HAP-1 (cell line): ENCODE measurements at regions not wholly inside any gene's neighbourhood (a gene's known extent, or its start where the extent isn't known, plus 50 kb on each side); places are given as distances from the start of the nearest gene placed in this dataset.

Source experiments
- DNase-seq, 2 experiments: peaks; one replicate each; pipeline ENCODE4 v3.0.0-alpha.2; 2016 to 2020; ENCODE audit warnings: low spot score in 2 of 2
- H3K27me3 ChIP-seq: fragments of 250-450 bp; sonication (Bioruptor Pico); 2 replicates; pipeline ENCODE4 v1.5.1; 2020; ENCODE audit warnings: low read depth, mild to moderate bottlenecking, moderate library complexity
- H3K36me3 ChIP-seq: fragments of 250-450 bp; sonication (Bioruptor Pico); replicated peaks from 2 replicates; pipeline ENCODE4 v1.5.1; 2020; ENCODE audit warnings: mild to moderate bottlenecking
- H3K4me1 ChIP-seq: fragments of 250-450 bp; sonication (Bioruptor Pico); 2 replicates; pipeline ENCODE4 v1.5.1; 2020; ENCODE audit warnings: mild to moderate bottlenecking
- H3K4me3 ChIP-seq: fragments of 250-450 bp; sonication (Bioruptor Pico); 2 replicates; pipeline ENCODE4 v1.5.1; 2020; ENCODE audit warnings: mild to moderate bottlenecking, moderate library complexity
- H3K9me3 ChIP-seq: fragments of 250-450 bp; sonication (Bioruptor Pico); 2 replicates; pipeline ENCODE4 v1.5.1; 2020; ENCODE audit warnings: mild to moderate bottlenecking, moderate library complexity
- in situ Hi-C: fragments of 300-500 bp; cut with MboI; formaldehyde crosslinking; loops from 3 replicates; pipeline ENCODE4 v1.14.3; 2020; ENCODE audit warnings: low sequenced_read_pairs, inconsistent platforms, mixed read lengths

DNA sequence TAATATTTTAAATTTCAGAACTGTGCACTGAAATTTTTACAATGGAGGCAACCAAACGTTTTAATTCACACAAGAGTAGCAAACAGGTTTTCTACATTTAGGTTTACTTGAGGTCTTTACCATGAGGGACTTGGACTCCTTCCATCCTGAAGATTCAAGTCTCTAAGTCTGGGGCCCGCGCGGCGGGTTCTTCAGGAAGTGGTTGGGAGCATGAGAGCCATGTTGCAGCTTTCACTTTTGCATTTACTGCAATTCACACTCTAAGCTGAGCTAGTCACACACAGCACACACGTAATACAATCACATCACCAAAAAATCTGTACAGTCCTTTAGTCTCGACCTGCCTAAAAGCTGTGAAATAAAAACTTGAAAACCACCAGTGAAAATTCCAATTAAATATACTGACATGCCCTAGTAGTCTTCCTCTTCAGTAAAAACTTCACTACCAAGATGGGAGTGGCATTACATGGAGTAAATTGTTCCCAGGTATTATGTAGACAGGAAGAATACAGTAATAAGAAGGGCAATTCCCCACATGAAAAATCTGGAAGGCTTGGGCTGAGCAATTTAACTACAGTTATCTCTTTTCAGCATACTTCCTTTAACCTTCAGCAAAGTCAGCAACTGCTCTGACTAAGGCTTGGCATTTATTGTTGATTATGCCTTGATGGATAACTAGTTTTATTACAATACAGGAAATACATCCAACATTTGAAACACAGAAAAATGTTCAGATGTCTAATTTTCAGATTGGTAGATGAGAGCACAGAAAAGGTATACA lies 571.1 kb upstream of the DIPK2B start:
- no peaks in the 10 kb centered on the region for H3K9me3 ChIP-seq
- in situ Hi-C loops = no loop called here
- no peak overlapping the region for H3K4me3 ChIP-seq
- DNase-seq = peak in 1 of 2 experiments; percentile 26
- H3K27me3 ChIP-seq = no peaks in the 10 kb centered on the region
- H3K4me1 ChIP-seq = peaks cover 48% of the 10 kb centered on the region
- H3K36me3 ChIP-seq = peaks cover 5% of the 10 kb centered on the region

DNA sequence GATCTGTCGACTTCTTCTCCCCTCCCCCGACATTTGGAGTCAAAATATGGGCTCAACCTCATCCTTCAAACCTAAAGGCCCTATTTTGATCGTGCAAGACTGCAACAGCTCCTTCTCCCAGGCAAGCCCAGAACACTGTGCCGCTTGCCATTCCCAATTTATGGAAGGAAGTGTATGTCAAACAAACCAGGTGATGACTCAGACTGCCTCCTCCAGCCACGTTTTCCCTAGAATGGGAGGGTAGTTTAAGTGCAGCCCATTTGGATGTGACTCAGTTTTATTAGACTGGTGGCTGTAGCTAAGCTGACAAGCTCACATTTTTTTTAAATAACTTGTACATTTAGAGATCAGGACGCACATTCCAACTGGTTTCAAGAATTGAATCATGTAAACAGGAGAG lies 570.4 kb upstream of the DIPK2B start:
- Histone ChIP-seq H3K4me1 (peaks cover 45% of the 10 kb centered on the region), H3K4me3 (no peak overlapping the region), H3K27me3 (no peaks in the 10 kb centered on the region), H3K9me3 (no peaks in the 10 kb centered on the region), H3K36me3 (peaks cover 5% of the 10 kb centered on the region)
- in situ Hi-C loops = no loop called here
- DNase-seq = peak in 1 of 2 experiments; percentile 39

DNA sequence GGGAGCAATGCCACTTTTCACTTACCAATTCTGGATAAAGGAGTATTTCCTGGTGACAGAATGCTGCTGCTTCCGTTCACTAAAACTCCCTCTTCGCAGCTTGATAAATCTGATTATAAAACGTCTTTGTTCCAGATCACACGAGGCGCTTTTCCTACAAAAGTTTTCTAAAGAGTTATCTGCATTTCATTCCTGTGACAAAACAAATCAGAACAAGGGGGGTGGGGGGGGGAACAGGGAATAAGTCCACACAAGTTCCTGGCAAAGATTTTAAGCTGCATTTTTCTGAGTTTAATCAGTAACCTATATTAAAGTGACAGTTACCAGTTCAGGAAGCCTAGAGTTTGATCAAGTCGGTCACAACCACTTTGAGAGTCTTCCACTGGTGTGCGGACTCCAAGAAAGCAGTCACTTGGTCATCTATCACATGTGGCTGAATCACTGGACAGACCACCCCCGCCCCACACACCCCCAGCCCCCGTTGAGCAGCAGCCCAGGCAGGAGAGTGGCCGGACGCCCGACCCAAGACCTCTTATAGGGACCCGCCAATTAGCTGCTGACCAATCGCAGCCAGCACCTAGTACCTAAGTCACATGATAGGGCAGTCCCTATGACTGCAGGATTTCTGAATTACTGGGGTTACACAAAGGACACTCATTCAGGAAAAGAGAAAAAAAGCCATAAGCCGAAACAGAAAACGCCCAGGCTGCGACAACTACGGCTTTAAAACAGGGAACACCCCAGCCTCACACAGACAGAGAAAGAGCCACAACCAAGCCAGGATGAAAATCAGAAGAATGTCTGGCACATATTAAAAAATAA lies 569.3 kb upstream of the DIPK2B start:
- in situ Hi-C loops = no loop called here
- no peaks in the 10 kb centered on the region for H3K9me3 ChIP-seq
- peak overlapping the region; percentile 12 for H3K4me3 ChIP-seq
- peaks cover 5% of the 10 kb centered on the region for H3K36me3 ChIP-seq
- peak; percentile 73 to 84 for DNase-seq
- H3K4me1 ChIP-seq = peaks cover 37% of the 10 kb centered on the region
- no peaks in the 10 kb centered on the region for H3K27me3 ChIP-seq

DNA sequence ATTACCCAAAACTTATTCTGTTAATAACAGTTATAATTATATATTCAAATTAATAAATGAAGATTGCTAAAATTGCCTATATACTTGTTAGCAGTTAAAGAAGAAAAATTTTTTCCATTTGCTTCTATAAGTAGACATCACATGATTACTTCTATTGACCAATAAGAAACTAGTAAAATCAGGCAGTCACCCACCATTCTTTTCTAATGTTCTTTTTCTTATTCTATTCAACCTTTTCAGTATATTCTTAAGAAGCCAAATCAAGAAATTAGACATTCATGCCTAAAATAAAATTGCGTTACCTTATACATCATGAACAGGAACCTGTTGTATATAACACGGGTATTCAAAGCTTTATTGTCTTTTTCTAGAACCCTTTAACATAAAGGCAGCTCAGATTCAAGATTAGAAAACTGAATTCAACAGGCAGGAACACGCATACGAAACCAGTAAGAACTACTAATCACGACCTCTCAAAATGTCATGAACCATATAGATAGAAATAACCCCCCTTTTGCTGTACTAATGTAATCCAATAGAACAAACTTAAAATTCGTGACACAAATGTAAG lies 568.1 kb upstream of the DIPK2B start:
- Histone ChIP-seq H3K27me3 (no peaks in the 10 kb centered on the region), H3K9me3 (no peaks in the 10 kb centered on the region), H3K36me3 (peaks cover 5% of the 10 kb centered on the region), H3K4me1 (peaks cover 37% of the 10 kb centered on the region), H3K4me3 (no peak overlapping the region)
- in situ Hi-C loops = no loop called here
- DNase-seq = no peak

DNA sequence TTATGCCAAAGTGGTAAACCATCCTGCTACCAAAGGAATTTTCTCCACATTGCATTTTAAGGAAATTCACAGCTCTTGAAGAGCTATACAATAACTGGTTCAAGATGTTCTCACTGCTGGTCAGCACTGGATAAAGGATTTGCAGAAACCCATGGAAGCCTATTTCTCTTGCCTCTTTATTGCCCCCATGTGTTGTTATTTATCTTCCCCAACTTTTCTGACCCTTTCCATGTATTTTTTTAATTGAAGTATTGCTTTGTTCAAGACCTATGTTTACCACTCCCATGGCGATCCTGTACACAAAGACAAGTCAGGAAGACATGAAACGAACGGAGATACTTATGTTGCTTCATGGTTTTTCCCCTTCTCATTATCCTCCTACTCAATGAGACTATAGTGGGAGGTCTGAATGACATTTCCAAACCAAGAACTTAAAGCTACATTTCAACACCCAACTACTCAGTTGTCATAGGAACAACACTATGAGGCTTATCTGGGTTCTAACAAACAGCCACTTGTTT lies 566.4 kb upstream of the DIPK2B start:
- peaks cover 5% of the 10 kb centered on the region for H3K36me3 ChIP-seq
- no peak for DNase-seq
- H3K4me3 ChIP-seq = no peak overlapping the region
- no peaks in the 10 kb centered on the region for H3K9me3 ChIP-seq
- in situ Hi-C loops = no loop called here
- H3K27me3 ChIP-seq = no peaks in the 10 kb centered on the region
- peaks cover 31% of the 10 kb centered on the region for H3K4me1 ChIP-seq

DNA sequence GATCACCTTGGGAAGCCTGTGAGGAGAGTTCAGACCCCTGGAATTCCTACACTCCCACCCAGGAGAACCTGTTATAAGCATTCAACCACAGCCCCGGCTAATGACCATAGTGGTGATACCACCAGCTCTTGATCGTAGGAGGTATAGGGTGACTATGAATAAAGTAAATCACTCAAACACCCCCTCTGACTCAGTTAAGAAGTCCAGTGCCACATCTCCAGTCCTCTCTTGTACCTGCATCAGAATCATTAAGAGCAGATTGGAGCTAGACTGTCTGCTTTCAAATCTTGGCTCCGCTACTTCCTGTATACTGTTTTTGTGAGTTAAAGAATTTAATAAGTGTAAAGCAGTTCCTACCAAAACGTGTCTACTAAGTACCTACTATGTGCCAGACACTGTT lies 565.1 kb upstream of the DIPK2B start:
- Histone ChIP-seq H3K4me1 (peaks cover 19% of the 10 kb centered on the region), H3K36me3 (peaks cover 5% of the 10 kb centered on the region), H3K4me3 (no peak overlapping the region), H3K9me3 (no peaks in the 10 kb centered on the region), H3K27me3 (no peaks in the 10 kb centered on the region)
- in situ Hi-C loops = no loop called here
- DNase-seq = no peak

DNA sequence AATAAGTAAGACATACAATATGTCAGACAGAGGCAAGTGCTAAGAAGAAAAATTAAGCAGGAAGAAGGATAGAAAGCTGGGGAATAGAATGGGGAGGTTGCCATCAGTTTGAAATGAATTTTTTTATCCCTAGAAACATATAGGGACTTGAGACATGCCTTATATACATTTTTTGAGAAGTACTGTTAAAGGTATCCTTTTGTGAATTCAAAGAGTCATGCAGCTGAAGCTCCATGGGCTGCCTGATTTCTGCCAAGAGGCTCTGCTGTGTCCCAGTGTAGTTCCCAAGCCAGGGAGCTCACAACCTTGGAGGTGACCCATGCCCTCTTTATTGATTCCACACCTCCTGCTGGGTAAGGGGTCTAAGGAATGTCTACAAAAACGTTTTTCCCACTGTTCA lies 564.6 kb upstream of the DIPK2B start:
- Histone ChIP-seq H3K9me3 (no peaks in the 10 kb centered on the region), H3K4me3 (no peak overlapping the region), H3K36me3 (peaks cover 5% of the 10 kb centered on the region), H3K27me3 (no peaks in the 10 kb centered on the region), H3K4me1 (peaks cover 14% of the 10 kb centered on the region)
- in situ Hi-C loops = no loop called here
- no peak for DNase-seq

DNA sequence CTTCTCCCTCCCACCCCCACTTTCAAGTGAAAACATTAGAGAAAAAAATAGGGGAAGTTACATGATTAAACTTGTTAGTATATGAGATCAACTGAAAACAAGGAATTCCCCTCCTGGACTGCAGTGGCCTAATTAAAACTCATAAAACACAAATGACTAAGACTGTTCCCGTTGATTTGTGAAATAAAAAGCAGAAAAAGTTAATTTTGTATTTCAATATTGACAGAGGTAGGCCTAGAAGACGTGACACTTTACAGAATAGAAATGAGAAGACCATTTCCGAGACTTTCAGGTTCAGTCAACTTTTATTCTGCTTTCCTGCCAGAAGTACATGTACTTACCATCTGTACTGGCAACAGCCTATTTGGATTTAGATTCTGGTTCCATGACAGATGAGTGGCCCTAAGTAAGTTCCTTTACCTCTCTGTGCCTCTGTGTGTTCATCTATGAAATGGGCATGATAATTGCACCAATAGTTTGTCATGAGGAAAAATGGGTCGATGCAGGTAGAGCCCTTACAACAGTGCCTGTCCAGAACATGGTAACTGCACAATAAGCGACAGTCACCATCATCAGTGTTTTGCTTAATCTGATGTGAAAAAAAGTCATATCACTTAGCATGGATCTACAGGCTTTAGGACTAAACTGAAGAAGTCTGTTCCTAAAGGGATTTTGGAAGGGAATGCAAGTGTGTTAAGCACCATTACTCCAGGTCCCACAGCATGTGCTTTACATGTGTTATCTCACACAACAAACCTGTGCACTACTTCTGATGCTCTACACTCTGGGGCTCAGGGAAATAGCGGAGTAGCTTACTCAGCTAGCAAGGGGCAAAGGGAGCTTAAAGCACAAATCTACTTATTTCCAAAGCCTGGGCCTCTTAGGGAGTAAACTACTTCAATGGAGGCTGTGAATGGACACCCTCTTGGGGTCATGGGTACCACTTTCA lies 562.3 kb upstream of the DIPK2B start:
- peaks cover 3% of the 10 kb centered on the region; the same call in 1 of the 2 replicates for H3K4me1 ChIP-seq
- no peaks in the 10 kb centered on the region; the same call in 1 of the 2 replicates for H3K36me3 ChIP-seq
- no peak overlapping the region for H3K4me3 ChIP-seq
- H3K27me3 ChIP-seq = no peaks in the 10 kb centered on the region
- no peak for DNase-seq
- in situ Hi-C loops = no loop called here
- H3K9me3 ChIP-seq = no peaks in the 10 kb centered on the region

DNA sequence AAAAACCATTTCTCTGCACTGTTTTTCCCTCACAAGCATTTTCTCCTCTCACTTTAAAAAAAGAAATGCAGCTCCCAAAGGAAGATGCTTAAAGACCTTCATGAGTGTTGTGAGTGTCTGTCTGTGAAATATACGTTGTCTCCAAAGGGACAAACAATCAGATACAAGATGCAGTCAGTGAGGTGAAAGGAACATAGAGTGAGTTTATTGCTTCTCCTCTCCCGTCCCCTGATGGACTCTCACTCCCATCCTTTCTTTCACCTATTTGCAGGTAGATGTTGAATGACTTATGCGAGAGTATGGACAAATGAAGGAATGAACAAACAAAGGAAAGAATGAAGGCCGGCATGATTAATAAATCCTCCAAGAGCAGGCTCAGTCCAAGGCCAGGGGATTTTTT lies 561.2 kb upstream of the DIPK2B start:
- H3K4me3 ChIP-seq = no peak overlapping the region
- no peaks in the 10 kb centered on the region; the same call in 1 of the 2 replicates for H3K36me3 ChIP-seq
- no peaks in the 10 kb centered on the region for H3K27me3 ChIP-seq
- no peak for DNase-seq
- H3K9me3 ChIP-seq = no peaks in the 10 kb centered on the region
- in situ Hi-C loops = no loop called here
- H3K4me1 ChIP-seq = peaks cover 2% of the 10 kb centered on the region; the same call in 1 of the 2 replicates

DNA sequence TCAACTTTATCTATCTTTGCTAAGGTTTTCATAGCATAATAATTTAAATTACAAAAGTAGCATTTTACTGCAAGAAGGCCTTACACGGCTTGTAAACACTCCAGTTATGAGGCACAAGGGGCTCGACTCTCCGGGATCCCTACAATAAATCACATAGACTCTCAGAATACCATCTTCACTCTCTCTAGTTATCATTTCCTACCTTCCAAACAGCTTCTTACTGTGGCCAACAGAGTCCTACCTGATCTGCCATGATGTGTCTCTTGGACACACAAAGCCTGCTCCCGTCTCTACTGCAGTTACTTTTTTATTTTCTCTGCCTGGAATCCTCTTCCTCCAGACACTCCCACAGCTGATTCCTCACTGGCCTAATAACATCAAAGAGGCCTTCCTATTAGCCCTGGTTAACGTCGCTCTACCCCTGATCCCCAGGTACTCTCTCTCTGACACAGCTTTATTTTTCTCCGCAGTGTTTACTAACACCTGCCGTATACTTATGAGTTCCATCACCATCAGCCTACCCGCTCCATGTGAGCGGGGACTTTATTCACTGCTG lies 559.6 kb upstream of the DIPK2B start:
- no peaks in the 10 kb centered on the region; the same call in 1 of the 2 replicates for H3K36me3 ChIP-seq

DNA sequence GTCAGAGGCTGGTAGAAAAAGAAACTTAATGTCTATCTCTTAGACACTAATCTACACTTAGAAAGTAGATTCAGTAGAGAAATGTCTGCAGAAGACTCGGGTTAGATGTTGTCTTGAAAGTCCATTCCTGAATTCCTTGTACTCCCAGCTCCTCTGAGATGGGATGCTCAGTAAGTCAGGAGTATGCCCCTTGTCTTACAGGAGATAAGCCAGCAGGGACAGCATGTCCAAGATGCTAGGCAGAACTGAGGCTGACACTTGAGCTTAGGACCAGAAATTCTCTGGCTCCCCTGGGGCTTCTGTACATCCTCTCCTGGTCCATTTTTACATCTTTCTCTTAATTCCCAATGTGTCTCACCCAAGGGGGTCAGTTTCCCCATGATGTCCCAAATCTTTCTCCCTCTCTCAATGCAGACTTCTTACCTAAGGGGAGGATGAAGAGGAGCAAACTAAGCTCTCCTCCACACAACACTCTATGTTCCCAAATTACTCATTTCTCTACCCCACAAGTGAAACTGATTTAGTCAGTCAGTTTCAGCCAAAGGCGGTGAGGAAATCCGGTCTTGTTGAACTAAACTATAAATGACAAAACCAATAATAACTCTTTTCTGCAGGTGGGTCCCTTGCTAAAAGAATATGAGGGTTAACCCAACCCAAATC lies 558.2 kb upstream of the DIPK2B start:
- Histone ChIP-seq H3K36me3 (no peaks in the 10 kb centered on the region; the same call in 1 of the 2 replicates), H3K4me1 (peaks cover 4% of the 10 kb centered on the region; the same call in 1 of the 2 replicates), H3K9me3 (no peaks in the 10 kb centered on the region), H3K27me3 (no peaks in the 10 kb centered on the region), H3K4me3 (no peak overlapping the region)
- in situ Hi-C loops = no loop called here
- no peak for DNase-seq

More for the DNA sequence above, 559.6 kb upstream of the DIPK2B start:
- H3K27me3 ChIP-seq = no peaks in the 10 kb centered on the region
- no peak overlapping the region for H3K4me3 ChIP-seq
- peaks cover 4% of the 10 kb centered on the region; the same call in 1 of the 2 replicates for H3K4me1 ChIP-seq
- in situ Hi-C loops = no loop called here
- DNase-seq = no peak
- no peaks in the 10 kb centered on the region for H3K9me3 ChIP-seq

DNA sequence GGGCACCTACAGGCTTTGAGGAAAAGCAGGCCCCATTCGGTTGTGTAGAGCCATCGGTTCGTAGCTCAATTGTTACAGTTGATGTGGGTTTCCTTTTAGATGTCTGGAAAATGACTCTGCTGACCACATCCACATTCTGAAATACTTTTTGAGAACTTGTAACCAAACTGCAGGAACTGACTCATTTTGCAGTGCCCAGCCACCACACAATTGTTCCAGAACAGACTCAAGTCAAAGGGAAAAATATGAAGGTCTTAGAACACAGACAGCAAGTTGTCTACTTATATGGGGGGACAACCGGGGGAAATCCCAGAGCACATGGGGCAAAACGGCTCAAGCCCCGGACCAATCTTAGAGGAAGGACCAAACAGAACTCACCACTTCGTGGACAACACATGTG lies 557.6 kb upstream of the DIPK2B start:
- DNase-seq = no peak
- H3K4me1 ChIP-seq = peaks cover 4% of the 10 kb centered on the region; the same call in 1 of the 2 replicates
- H3K27me3 ChIP-seq = no peaks in the 10 kb centered on the region
- in situ Hi-C loops = no loop called here
- no peaks in the 10 kb centered on the region for H3K9me3 ChIP-seq
- no peak overlapping the region for H3K4me3 ChIP-seq
- no peaks in the 10 kb centered on the region; the same call in 1 of the 2 replicates for H3K36me3 ChIP-seq
